Mesendoderm (in vitro differentiated cells): ENCODE measurements at regions not wholly inside any gene's neighbourhood (a gene's known extent, or its start where the extent isn't known, plus 50 kb on each side); places are given as distances from the start of the nearest gene placed in this dataset.

Source experiments
- DNase-seq: peaks from one replicate; pipeline ENCODE4 v3.0.0; 2013
- H2AK5ac ChIP-seq: 2 replicates; pipeline ENCODE4 v1.6.1; 2013; ENCODE audit warnings: low read length, inconsistent platforms
- H2BK120ac ChIP-seq: 2 replicates; pipeline ENCODE4 v1.6.1; 2013; ENCODE audit warnings: low read depth, mild to moderate bottlenecking, low read length, moderate library complexity, mixed read lengths
- H2BK15ac ChIP-seq: replicated peaks from 2 replicates; pipeline ENCODE4 v1.6.1; 2013; ENCODE audit warnings: low read depth, mild to moderate bottlenecking, moderate library complexity
- H2BK5ac ChIP-seq: 2 replicates; pipeline ENCODE4 v1.6.1; 2013; ENCODE audit warnings: low read length, inconsistent platforms
- H3K18ac ChIP-seq: 2 replicates; pipeline ENCODE4 v1.6.1; 2013; ENCODE audit warnings: mild to moderate bottlenecking, low read length, mixed read lengths
- H3K23ac ChIP-seq: one replicate; pipeline ENCODE4 v1.6.1; 2013; ENCODE audit warnings: low read length
- H3K27ac ChIP-seq: 2 replicates; pipeline ENCODE4 v1.5.1; 2013; ENCODE audit warnings: low read depth, mild to moderate bottlenecking, inconsistent platforms, low read length, moderate library complexity
- H3K27me3 ChIP-seq: 2 replicates; pipeline ENCODE4 v1.6.1; 2013; ENCODE audit warnings: low read length, control low read depth, mild to moderate bottlenecking, inconsistent platforms; ENCODE audit not compliant: insufficient read depth, poor library complexity
- H3K36me3 ChIP-seq: 2 replicates; pipeline ENCODE4 v1.6.1; 2013; ENCODE audit warnings: low read length, inconsistent platforms; ENCODE audit not compliant: control insufficient read depth, insufficient read depth
- H3K4ac ChIP-seq: one replicate; pipeline ENCODE4 v1.6.1; 2013; ENCODE audit warnings: low read depth, mild to moderate bottlenecking, low read length, moderate library complexity
- H3K4me1 ChIP-seq: 2 replicates; pipeline ENCODE4 v1.6.1; 2013; ENCODE audit warnings: low read depth, low read length, inconsistent platforms; ENCODE audit not compliant: control insufficient read depth
- H3K4me2 ChIP-seq: 2 replicates; pipeline ENCODE4 v1.6.1; 2013; ENCODE audit warnings: low read length
- H3K4me3 ChIP-seq: 2 replicates; pipeline ENCODE4 v1.5.1; 2013; ENCODE audit warnings: mild to moderate bottlenecking, low read length
- H3K56ac ChIP-seq: one replicate; pipeline ENCODE4 v1.6.1; 2013; ENCODE audit warnings: low read length
- H3K79me1 ChIP-seq: 2 replicates; pipeline ENCODE4 v1.6.1; 2013; ENCODE audit warnings: low read length, inconsistent platforms
- H3K79me2 ChIP-seq: 2 replicates; pipeline ENCODE4 v1.6.1; 2013; ENCODE audit warnings: mild to moderate bottlenecking, low read length; ENCODE audit not compliant: control insufficient read depth, insufficient read depth
- H3K9ac ChIP-seq: 2 replicates; pipeline ENCODE4 v1.6.1; 2013; ENCODE audit warnings: low read length, inconsistent platforms
- H4K5ac ChIP-seq: one replicate; pipeline ENCODE4 v1.6.1; 2013; ENCODE audit warnings: low read length
- H4K8ac ChIP-seq: one replicate; pipeline ENCODE4 v1.6.1; 2013; ENCODE audit warnings: low read depth, mild to moderate bottlenecking, control low read depth, low read length, moderate library complexity
- WGBS: extraction: QIAGEN DNeasy Blood & Tissue Kit; methylation state at CpG from one replicate; pipeline ENCODE4 v1.1.7; 2013; ENCODE audit warnings: low lambda C conversion rate, missing lambda C conversion rate; ENCODE audit not compliant: insufficient coverage; ENCODE audit errors: extremely low coverage; 5-methylcytosine and 5-hydroxymethylcytosine counted together

DNA sequence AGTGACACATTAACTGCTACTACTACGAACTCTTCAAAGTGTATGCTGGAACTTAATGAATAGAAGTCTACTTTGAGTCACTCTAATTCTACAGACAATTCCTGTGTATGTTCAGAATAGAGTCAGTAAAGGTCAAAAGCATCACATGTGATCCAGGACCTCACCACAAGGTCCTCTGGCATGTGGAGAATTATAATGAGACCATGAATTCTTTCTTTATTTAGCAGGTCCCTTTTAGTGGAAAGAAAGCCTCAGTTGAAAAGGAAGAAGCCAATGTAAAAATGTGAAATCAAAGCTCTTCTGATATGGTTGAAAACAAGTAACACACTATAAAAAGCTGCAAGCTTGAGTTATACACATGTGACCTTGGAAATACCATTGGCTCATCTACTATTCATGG is 1612.1 kb upstream of the GOT2 start:
- Histone ChIP-seq H3K27me3 (no peaks in the 10 kb centered on the region), H3K23ac (no peak overlapping the region), H3K27ac (no peak overlapping the region), H2BK15ac (no peak overlapping the region), H4K8ac (no peak overlapping the region), H3K56ac (no peak overlapping the region), H2BK120ac (no peak overlapping the region), H2AK5ac (no peak overlapping the region), H3K9ac (no peak overlapping the region), H3K18ac (no peak overlapping the region), H3K4me2 (no peak overlapping the region), H4K5ac (no peak overlapping the region), H3K79me1 (no peaks in the 10 kb centered on the region), H3K4me3 (no peak overlapping the region), H2BK5ac (no peak overlapping the region), H3K4me1 (no peaks in the 10 kb centered on the region), H3K79me2 (no peaks in the 10 kb centered on the region), H3K36me3 (no peaks in the 10 kb centered on the region), H3K4ac (no peak overlapping the region)
- DNase-seq: no peak
- no CpG with 5 or more reads among the region's 1 CpG for WGBS

- H2AK5ac ChIP-seq: no peak overlapping the region
Observed at GRCh38 chr16:60337671-60338070, 1603.6 kb upstream of the GOT2 start.

GRCh38 chr16:60331168-60331567 is 1597.1 kb upstream of the GOT2 start:
- H3K79me1 ChIP-seq: no peaks in the 10 kb centered on the region
- WGBS: no CpG with 5 or more reads among the region's 2 CpGs
- H3K56ac ChIP-seq: no peak overlapping the region

More at GRCh38 chr16:60337671-60338070, 1603.6 kb upstream of the GOT2 start:
- no peak overlapping the region for H2BK15ac ChIP-seq
- H2BK120ac ChIP-seq: no peak overlapping the region
- H3K18ac ChIP-seq: no peak overlapping the region
- no peak overlapping the region for H2BK5ac ChIP-seq
- WGBS: no CpG with 5 or more reads among the region's 4 CpGs
- no peaks in the 10 kb centered on the region for H3K27me3 ChIP-seq
- DNase-seq: no peak
- H3K27ac ChIP-seq: no peak overlapping the region
- H3K36me3 ChIP-seq: no peaks in the 10 kb centered on the region
- H3K4me3 ChIP-seq: no peak overlapping the region
- no peak overlapping the region for H3K9ac ChIP-seq
- H3K4me2 ChIP-seq: no peak overlapping the region
- H3K56ac ChIP-seq: no peak overlapping the region
- no peaks in the 10 kb centered on the region for H3K79me2 ChIP-seq
- H4K5ac ChIP-seq: no peak overlapping the region
- H4K8ac ChIP-seq: no peak overlapping the region
- no peak overlapping the region for H3K23ac ChIP-seq
- no peaks in the 10 kb centered on the region for H3K79me1 ChIP-seq
- no peak overlapping the region for H3K4ac ChIP-seq
- H3K4me1 ChIP-seq: no peaks in the 10 kb centered on the region

GRCh38 chr16:60329108-60329507 is 1595.0 kb upstream of the GOT2 start:
- H3K4me3 ChIP-seq: no peak overlapping the region
- H2BK120ac ChIP-seq: no peak overlapping the region
- H3K56ac ChIP-seq: no peak overlapping the region
- no peak for DNase-seq
- no peaks in the 10 kb centered on the region for H3K36me3 ChIP-seq
- no peak overlapping the region for H3K4ac ChIP-seq
- H3K23ac ChIP-seq: no peak overlapping the region
- no peak overlapping the region for H2BK15ac ChIP-seq
- H4K8ac ChIP-seq: no peak overlapping the region
- H2BK5ac ChIP-seq: no peak overlapping the region
- no peaks in the 10 kb centered on the region for H3K27me3 ChIP-seq
- H3K79me2 ChIP-seq: no peaks in the 10 kb centered on the region
- H3K4me1 ChIP-seq: no peaks in the 10 kb centered on the region
- 100% methylated on average over 1 of the region's 2 CpGs for WGBS
- H4K5ac ChIP-seq: no peak overlapping the region
- H3K27ac ChIP-seq: no peak overlapping the region
- H3K79me1 ChIP-seq: no peaks in the 10 kb centered on the region
- H3K4me2 ChIP-seq: no peak overlapping the region
- no peak overlapping the region for H3K18ac ChIP-seq
- H2AK5ac ChIP-seq: no peak overlapping the region
- no peak overlapping the region for H3K9ac ChIP-seq

More at GRCh38 chr16:60331168-60331567, 1597.1 kb upstream of the GOT2 start:
- DNase-seq: no peak
- no peaks in the 10 kb centered on the region for H3K4me1 ChIP-seq
- H4K8ac ChIP-seq: no peak overlapping the region
- no peak overlapping the region for H3K27ac ChIP-seq
- no peak overlapping the region for H3K4ac ChIP-seq
- H2BK120ac ChIP-seq: no peak overlapping the region
- no peak overlapping the region for H2AK5ac ChIP-seq
- no peak overlapping the region for H3K18ac ChIP-seq
- no peak overlapping the region for H2BK15ac ChIP-seq
- no peak overlapping the region for H4K5ac ChIP-seq
- no peak overlapping the region for H2BK5ac ChIP-seq
- H3K27me3 ChIP-seq: no peaks in the 10 kb centered on the region
- no peaks in the 10 kb centered on the region for H3K79me2 ChIP-seq
- no peak overlapping the region for H3K4me3 ChIP-seq
- no peaks in the 10 kb centered on the region for H3K36me3 ChIP-seq
- H3K4me2 ChIP-seq: no peak overlapping the region
- no peak overlapping the region for H3K9ac ChIP-seq
- H3K23ac ChIP-seq: no peak overlapping the region

DNA sequence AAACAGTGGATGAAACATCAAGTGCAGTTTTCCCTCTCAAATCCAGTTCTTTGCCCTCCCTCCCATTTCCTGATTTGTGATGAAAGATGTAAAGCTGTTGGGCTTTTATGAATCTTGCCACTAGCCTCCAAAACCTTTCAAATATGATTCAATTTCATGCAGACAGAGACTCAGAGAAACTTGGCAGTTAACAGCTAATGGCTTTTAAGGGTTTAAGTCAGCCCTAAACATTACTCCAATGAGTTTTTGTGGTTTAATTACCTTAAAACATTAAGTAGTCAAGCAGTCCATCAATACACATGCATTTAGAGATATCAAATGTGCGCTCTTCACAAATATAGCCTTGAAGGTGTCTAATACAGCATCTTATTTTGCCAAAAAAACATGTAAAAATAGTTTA is 1594.0 kb upstream of the GOT2 start:
- Histone ChIP-seq H3K4ac (no peak overlapping the region), H3K36me3 (no peaks in the 10 kb centered on the region), H2BK120ac (no peak overlapping the region), H3K27me3 (no peaks in the 10 kb centered on the region), H4K8ac (no peak overlapping the region), H2BK5ac (no peak overlapping the region), H4K5ac (no peak overlapping the region), H3K56ac (no peak overlapping the region), H3K27ac (no peak overlapping the region), H3K4me3 (no peak overlapping the region), H3K23ac (no peak overlapping the region), H3K79me2 (no peaks in the 10 kb centered on the region), H3K4me2 (no peak overlapping the region), H3K9ac (no peak overlapping the region), H3K4me1 (no peaks in the 10 kb centered on the region), H2AK5ac (no peak overlapping the region), H3K79me1 (no peaks in the 10 kb centered on the region), H3K18ac (no peak overlapping the region), H2BK15ac (no peak overlapping the region)
- no CpG with 5 or more reads among the region's 1 CpG for WGBS
- no peak for DNase-seq

DNA sequence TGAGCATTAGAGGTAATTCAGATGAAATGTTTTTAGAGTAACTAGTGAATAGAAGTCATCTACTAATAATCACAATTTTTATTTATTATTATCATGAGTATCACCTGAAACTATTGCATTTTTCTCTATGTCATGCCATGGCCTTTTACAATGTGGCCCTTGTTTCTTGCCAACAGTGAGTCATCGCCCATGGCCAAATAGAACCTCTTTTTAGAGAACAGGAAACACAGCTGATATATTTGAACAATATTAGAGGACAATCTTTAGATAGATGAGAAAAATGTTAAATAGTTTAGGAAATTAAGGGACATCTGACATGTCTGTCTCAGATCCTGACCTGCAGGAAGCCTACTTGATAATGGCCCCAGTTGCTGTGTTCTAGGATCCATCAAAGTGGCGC is 1584.4 kb upstream of the GOT2 start:
- Histone ChIP-seq H3K56ac (no peak overlapping the region), H3K79me2 (no peaks in the 10 kb centered on the region), H3K36me3 (no peaks in the 10 kb centered on the region), H3K23ac (no peak overlapping the region), H2BK5ac (no peak overlapping the region), H3K79me1 (no peaks in the 10 kb centered on the region), H3K27me3 (no peaks in the 10 kb centered on the region), H3K9ac (no peak overlapping the region), H2AK5ac (no peak overlapping the region), H2BK15ac (no peak overlapping the region), H3K4me2 (no peak overlapping the region), H4K5ac (no peak overlapping the region), H4K8ac (no peak overlapping the region), H3K4me3 (no peak overlapping the region), H3K4ac (no peak overlapping the region), H2BK120ac (no peak overlapping the region), H3K4me1 (no peaks in the 10 kb centered on the region), H3K27ac (no peak overlapping the region), H3K18ac (no peak overlapping the region)
- WGBS: no CpG with 5 or more reads among the region's 2 CpGs
- DNase-seq: no peak
